T47D (cell line): ENCODE measurements at regions not wholly inside any gene's neighbourhood (a gene's known extent, or its start where the extent isn't known, plus 50 kb on each side); places are given as distances from the start of the nearest gene placed in this dataset.

Experiments used
- DNase-seq, 2 experiments: peaks; one replicate each; pipeline versions ENCODE4 v3.0.0 to v3.0.0-alpha.2; 2011 to 2012; ENCODE audit warnings: low read depth in 1 of 2, low spot score in 1 of 2
- JUND ChIP-seq: IDR thresholded peaks from 2 replicates; pipeline ENCODE4 v1.6.1; 2012; ENCODE audit warnings: low read depth
- in situ Hi-C: cut with HindIII; loops from 2 replicates; pipeline ENCODE4 v1.10.0; 2016; ENCODE audit warnings: low sequenced_read_pairs, low pct_unique_long_range_greater_than_20kb

DNA sequence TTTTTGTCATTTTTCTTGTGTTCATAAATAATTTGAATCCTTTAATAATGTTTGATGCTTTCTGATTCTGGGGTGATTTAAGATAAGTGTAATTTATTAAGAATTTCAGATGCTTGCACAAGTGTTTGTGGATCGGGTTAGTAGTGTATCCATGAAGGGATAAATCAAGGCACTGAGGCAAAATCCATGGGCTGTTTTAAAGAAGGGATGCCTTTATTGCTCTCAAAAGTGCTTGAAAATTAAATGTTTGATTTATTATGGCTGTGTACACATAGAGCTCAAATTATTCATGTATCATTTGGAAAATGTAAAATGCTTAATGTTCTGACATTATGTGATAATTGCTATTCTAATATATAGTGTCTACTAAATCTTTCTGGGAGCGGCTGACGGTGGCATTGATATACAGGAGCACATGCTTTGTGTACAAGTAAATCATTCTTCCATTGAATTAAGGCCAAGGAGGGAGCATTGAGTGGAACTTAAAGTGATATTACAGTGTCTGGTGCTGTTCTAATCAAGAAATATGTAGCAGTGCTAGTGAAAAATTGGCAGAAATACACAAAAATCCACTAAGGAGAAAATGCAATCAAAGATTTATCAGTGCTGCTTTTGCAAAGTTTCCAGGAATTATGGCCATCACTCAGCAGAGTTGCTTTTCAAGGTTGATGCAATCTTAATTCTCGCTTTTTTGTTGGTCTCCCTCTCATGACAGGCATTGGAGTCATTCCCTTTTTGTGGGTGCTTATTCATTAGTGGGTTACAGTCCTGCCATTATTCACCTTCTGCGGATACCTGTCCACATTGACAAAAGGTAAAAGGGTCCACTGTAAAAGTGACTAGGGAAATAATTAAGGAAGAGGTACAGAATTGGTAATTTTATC is 181.6 kb downstream of the MFSD1 start:
- no peak for TF ChIP-seq JUND
- in situ Hi-C loops: no loop called here
- no peak for DNase-seq

DNA sequence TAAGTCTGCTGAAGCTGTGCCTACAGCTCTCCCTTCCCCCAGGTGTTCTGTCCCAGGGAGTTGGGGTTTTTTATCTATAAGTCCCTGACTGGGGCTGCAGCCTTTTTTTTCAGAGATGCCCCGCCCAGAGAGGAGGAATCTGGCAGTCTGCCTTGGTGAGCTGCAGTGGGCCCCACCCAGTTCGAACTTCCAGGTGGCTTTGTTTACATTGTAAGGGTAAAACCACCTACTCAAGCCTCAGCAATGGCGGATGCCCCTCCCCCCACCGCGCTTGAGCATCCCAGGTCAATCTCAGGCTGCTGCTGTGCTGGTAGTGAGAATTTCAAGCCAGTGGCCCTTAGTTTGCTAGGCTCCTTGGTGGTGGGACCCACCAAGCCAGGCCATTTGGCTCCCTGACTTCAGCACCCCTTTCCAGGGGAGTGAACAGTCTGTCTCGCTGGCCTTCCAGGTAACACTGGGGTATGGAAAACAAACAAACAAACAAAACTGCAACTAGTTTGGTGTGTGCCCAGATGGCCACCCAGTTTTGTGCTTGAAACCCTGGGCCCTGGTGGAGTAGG is 189.4 kb downstream of the MFSD1 start:
- no peak for TF ChIP-seq JUND
- in situ Hi-C loops: no loop called here
- peak in 1 of 2 experiments; percentile 17 for DNase-seq

DNA sequence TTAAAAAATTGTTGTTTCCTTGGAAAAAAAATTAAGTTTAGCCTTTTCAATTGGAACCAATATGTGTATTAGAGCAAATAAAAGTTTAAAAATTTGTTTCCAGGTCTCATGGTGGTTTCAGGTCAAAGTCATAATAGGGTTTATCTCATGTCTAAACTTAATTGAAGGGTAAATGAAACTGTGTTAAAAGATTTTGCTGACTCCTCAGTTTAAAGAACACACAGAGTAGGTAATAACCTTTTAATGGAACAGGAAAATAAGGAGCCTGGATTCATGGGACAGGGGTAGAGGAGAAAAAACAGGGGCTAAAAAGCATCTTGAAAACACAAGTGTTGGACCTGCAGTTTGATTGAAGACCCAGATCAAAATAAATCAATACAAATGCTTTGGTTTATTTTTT is 190.6 kb downstream of the MFSD1 start:
- no peak for TF ChIP-seq JUND
- DNase-seq: no peak
- in situ Hi-C loops: no loop called here

DNA sequence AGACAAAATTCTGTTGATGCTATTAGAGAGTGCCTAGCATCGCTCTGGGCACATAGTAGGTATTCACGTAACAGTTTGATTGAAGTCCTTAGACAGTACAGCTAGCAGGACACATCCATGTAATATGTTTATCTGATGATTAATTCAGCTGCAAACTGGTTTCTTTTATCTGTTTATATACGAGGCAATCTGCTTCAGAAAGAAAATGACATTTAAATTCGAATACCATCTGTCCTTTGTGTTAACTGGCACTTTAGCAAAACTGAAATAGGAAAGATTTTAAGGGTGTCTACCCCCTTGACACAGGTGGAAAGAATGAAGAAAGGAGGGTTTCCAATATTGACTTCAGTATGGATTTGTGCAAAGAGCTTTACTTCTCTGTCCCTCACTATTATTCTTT is 192.5 kb downstream of the MFSD1 start:
- in situ Hi-C loops: no loop called here
- DNase-seq: no peak
- TF ChIP-seq JUND: no peak

DNA sequence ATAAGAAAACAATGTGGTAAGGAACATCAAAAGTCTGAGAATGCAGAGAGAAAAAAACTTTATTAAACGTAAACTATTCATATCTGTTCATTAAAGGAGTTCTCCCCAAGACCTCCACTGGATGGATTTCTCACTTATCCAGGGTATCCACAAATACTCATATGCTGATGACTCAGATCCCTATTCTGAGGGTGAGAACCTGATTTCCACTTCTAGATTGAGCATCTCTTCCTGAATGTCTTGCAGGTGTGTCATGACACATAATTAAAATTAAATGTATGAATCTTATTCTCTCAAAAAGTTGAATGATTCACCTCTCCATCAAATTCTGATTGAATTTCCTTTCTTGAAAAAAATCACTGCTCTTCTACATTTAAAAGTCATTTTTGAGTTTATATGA is 199.9 kb downstream of the MFSD1 start:
- TF ChIP-seq JUND: no peak
- DNase-seq: no peak
- in situ Hi-C loops: no loop called here

DNA sequence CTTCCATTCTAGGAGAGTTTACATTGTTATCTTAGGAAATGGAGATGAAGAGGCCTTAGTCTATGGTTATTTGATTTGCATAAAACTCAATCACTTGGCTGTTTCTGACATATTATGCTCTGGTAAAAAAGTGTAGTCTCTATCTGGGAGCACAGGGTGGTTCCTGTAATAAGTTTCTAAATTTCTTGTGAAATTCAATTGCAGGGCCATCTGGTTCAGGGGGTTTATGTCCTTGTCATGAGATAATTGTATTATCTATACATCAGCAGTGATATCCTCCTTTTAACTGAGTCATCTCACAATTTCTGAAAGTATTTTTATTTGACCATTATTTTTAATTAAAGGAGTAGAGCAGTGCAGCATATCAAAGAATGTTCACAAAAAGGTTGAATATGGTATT is 203.3 kb downstream of the MFSD1 start:
- DNase-seq: no peak
- in situ Hi-C loops: no loop called here
- no peak for TF ChIP-seq JUND

DNA sequence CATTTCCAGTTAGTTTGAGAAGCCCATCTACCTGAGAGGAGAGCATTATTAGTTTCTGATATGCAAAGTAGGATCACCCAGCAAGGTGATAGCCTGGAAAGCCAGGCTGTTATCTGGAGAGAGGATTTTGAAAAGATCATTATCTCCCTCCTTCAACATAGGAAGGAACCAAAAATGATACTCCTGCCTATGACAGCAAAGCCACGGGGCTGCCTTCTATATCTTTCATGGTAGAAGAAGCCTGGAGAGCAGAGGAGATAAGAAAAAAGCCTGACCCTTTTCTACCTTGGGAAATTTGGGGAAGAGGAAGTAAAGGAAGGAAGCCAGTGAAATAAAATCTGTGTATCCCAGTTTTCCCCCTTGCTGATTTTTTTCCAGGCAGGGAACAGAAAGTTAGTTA is 205.5 kb downstream of the MFSD1 start:
- TF ChIP-seq JUND: no peak
- in situ Hi-C loops: no loop called here
- no peak for DNase-seq

DNA sequence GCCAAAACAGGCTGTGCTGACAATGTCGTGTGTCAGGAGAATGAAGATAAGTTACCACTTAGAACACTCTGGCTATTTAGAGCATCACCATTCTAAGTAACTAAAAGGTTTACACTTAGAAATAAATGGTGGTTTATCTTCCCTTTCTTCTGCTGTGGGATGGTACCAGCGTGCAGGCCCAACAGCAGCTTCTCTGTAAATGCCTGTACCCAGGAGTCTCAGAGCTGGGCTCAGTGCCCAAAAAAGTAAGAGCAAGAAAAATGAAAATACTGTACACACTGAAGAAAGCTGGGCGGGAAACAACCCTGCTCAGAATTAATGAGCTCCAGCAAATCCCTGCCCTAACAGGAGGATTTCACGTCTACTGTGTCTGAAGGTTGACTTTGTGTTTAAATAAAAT is 206.5 kb downstream of the MFSD1 start:
- DNase-seq: no peak
- TF ChIP-seq JUND: no peak
- in situ Hi-C loops: no loop called here

DNA sequence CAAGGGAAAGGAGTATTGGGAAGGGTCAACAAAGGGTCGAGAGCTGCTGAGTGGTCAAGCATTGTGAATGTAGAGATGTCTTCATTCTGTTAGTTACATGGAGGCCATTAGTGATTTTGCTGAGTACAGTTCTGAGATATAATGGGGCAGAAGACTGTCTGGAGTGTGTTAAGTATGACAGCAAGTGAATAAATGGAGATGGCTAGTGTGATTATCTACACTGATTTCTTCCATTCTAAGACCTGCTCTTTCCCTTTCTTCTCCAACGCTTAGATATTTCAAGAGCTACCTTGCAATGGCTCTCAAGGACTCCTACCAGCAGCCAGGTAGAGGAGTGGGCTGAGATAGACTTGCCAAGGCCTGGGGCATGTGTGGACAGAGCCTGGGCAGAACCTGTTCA is 216.5 kb downstream of the MFSD1 start:
- DNase-seq: no peak
- no peak for TF ChIP-seq JUND
- in situ Hi-C loops: no loop called here

DNA sequence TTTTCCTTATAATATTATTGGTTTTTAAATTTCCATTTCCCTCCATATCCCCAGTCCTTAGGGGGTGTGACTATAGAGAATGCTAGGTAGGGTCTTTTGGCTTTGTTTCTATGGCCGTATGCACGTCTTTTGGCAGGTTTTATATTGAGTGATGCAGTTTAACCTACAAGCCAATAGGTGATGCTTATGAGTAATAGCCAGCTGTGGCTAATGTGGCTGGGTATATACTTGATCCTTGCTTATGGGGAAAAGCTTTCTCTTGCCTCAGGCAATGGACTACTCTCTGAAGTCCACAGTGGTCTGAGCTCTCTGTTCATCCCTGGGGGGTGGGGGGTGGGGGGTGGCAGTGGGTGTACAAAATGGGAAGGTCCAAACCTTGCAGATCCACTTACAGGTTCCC is 223.9 kb downstream of the MFSD1 start:
- in situ Hi-C loops: no loop called here
- DNase-seq: no peak
- no peak for TF ChIP-seq JUND

DNA sequence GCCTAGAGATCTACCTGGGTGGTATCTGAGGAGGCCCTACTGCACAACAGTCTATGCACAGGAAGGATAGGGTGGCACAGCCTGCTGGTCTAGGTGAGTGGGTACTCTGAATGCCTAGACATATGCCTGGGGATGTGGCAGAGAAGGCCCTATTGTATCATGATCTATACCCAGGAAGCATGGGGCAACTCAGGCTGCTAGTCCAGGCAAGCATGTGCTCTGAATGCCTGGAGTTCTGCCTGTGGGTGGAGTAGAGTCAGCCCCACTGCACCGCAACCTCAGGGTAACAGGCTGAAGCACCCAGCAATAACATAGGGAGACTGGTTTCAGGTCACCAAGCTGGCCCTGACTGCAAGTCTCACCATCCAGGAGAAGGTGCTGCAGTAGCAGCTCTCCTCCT is 224.7 kb downstream of the MFSD1 start:
- in situ Hi-C loops: no loop called here
- no peak for TF ChIP-seq JUND
- DNase-seq: peak in 1 of 2 experiments; percentile 73

DNA sequence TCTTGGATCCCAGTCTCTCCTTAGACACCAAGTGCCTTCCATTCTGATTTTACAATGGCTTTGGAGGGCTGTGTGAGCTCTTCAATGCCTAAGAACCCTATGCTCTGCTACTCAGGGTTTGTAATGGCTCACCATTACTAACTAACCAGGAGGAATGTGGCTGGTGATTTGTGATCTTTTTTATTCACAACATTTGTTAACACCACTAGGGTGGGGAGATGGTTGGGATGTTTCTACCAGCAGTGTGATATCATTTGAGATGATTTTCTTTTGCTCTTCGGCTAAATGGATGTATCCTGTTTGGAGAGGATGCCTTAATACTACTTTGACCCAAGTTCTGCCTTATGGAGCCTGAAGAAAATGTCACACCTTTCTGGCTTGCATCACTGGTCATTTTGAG is 226.9 kb downstream of the MFSD1 start:
- DNase-seq: no peak
- no peak for TF ChIP-seq JUND
- in situ Hi-C loops: no loop called here

DNA sequence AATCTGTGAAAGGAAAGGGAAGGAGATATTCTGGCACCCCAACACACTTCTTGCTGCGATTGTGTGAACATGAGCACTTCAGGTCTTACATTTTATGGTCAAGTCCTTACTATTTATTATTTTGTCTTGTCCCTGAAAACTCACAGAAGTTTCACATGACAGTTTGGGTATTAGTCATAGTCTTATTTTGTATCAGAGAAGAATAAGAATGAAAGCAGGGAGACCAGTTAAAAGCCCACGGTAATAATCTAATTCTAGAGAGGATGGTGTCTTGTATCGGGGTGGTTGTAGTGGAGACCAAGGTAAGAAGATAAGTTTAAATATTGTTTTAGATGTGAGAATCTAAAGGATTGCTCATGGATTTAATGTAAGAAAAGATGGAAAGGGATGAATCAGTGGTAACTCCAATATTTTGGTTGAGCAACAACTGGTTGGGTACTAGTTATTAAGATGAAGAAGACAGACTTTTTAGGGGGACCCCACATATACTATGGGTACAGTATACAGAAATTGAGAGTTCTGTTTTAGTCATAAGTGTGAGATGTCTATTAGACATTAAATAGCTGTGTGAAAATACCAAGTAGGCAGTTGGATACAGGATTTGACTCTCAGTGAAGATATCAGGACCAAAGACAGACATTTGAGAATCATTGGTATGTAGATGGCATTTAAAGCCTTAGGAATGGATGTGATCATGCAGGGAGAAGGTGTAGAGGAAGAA is 227.6 kb downstream of the MFSD1 start:
- TF ChIP-seq JUND: no peak
- no peak for DNase-seq
- in situ Hi-C loops: no loop called here
